H1 (cell line): ENCODE measurements at regions not wholly inside any gene's neighbourhood (a gene's known extent, or its start where the extent isn't known, plus 50 kb on each side); places are given as distances from the start of the nearest gene placed in this dataset.

ENCODE experiments used
- CTCF ChIA-PET: fragments of 300-600 bp; sonication (Branson Sonifier 250); formaldehyde crosslinking; loops from one replicate; lab custom pipeline; 2021; ENCODE audit not compliant: partially characterized antibody; lab: Charles Lee
- POLR2A ChIA-PET: fragments of 300-600 bp; sonication (Branson Sonifier 250); formaldehyde crosslinking; loops from one replicate; lab custom pipeline; 2021; ENCODE audit warnings: inconsistent platforms; ENCODE audit not compliant: partially characterized antibody; lab: Charles Lee
- DNase-seq, 2 experiments: peaks; one replicate each; pipeline versions ENCODE4 v3.0.0 to v3.0.0-alpha.2; 2010 to 2022; ENCODE audit warnings: low spot score in 2 of 2, low read depth in 1 of 2, mixed read lengths in 1 of 2
- FAIRE-seq: peaks from 2 replicates; lab custom pipeline; 2011; peaks lifted over from hg19 to GRCh38; lab: Jason Lieb, UNC
- H2AFZ ChIP-seq: 2 replicates; pipeline ENCODE4 v1.8.1; 2012; ENCODE audit warnings: low read length, inconsistent platforms
- H2AK5ac ChIP-seq: 2 replicates; pipeline ENCODE4 v1.6.1; 2013; ENCODE audit warnings: low read depth, low read length
- H2BK120ac ChIP-seq: replicated peaks from 2 replicates; pipeline ENCODE3; 2013; ENCODE audit warnings: low read depth, low read length, inconsistent platforms
- H2BK12ac ChIP-seq: 2 replicates; pipeline ENCODE4 v1.6.1; 2013; ENCODE audit warnings: low read depth, low read length
- H2BK15ac ChIP-seq: 2 replicates; pipeline ENCODE4 v1.6.1; 2013; ENCODE audit warnings: low read length
- H2BK20ac ChIP-seq: 2 replicates; pipeline ENCODE4 v1.6.1; 2013; ENCODE audit warnings: low read length
- H2BK5ac ChIP-seq: 2 replicates; pipeline ENCODE4 v1.6.1; 2013; ENCODE audit warnings: low read depth, low read length
- H3K14ac ChIP-seq: 2 replicates; pipeline ENCODE4 v1.6.1; 2013; ENCODE audit warnings: inconsistent platforms; ENCODE audit not compliant: insufficient read length
- H3K18ac ChIP-seq: 2 replicates; pipeline ENCODE4 v1.6.1; 2013; ENCODE audit warnings: low read length; ENCODE audit errors: extremely low read depth
- H3K23ac ChIP-seq: 2 replicates; pipeline ENCODE4 v1.6.1; 2013; ENCODE audit warnings: inconsistent platforms; ENCODE audit not compliant: insufficient read length
- H3K23me2 ChIP-seq: 2 replicates; pipeline ENCODE4 v1.6.1; 2013; ENCODE audit warnings: low read depth, low read length
- H3K27ac ChIP-seq: 2 replicates; pipeline ENCODE4 v1.6.1; 2011; ENCODE audit warnings: low read depth, low read length, inconsistent platforms
- H3K27me3 ChIP-seq, 4 experiments: replicated peaks in 1 of 4; 1 replicate in 1 of 4; 2 replicates in 3 of 4; pipeline versions ENCODE4 v1.6.1 to v1.8.1; 2011 to 2013; ENCODE audit warnings: low read length in 3 of 4, mild to moderate bottlenecking in 3 of 4, inconsistent platforms in 2 of 4, mixed read lengths in 2 of 4, moderate library complexity in 1 of 4; ENCODE audit not compliant: control insufficient read depth in 3 of 4, insufficient read depth in 3 of 4; ENCODE audit errors: extremely low read depth in 1 of 4
- H3K36me3 ChIP-seq, 4 experiments: 2 replicates each; pipeline versions ENCODE4 v1.6.1 to v1.8.1; 2011 to 2013; ENCODE audit warnings: mild to moderate bottlenecking in 4 of 4, low read length in 3 of 4, moderate library complexity in 2 of 4, control low read depth in 1 of 4, inconsistent platforms in 1 of 4; ENCODE audit not compliant: insufficient read depth in 4 of 4, control insufficient read depth in 2 of 4
- H3K4ac ChIP-seq: replicated peaks from 2 replicates; pipeline ENCODE3; 2013; ENCODE audit warnings: low read length, low read depth, mixed read lengths, inconsistent platforms; ENCODE audit not compliant: insufficient read length
- H3K4me1 ChIP-seq, 4 experiments: replicated peaks in 1 of 4; 1 replicate in 1 of 4; 2 replicates in 3 of 4; pipeline versions ENCODE4 v1.6.1 to v1.8.1; 2011 to 2013; ENCODE audit warnings: low read length in 3 of 4, inconsistent platforms in 2 of 4, mixed read lengths in 1 of 4; ENCODE audit not compliant: insufficient read depth in 4 of 4, control insufficient read depth in 3 of 4
- H3K4me2 ChIP-seq, 2 experiments: 2 replicates each; pipeline versions ENCODE4 v1.6.1 to v1.8.1; 2011 to 2013; ENCODE audit warnings: low read depth in 2 of 2, low read length in 2 of 2, control low read depth in 1 of 2, inconsistent platforms in 1 of 2, mild to moderate bottlenecking in 1 of 2; ENCODE audit not compliant: insufficient read depth in 1 of 2
- H3K4me3 ChIP-seq, 4 experiments: fragments of 200-600, 300-600 bp in 1 of 4; sonication (generic), shearing (Covaris generic), sonication (Bioruptor Twin) in 1 of 4; 2 replicates each; pipeline versions ENCODE4 v1.5.1 to v1.8.1; 2011 to 2016; ENCODE audit warnings: low read length in 4 of 4, low read depth in 3 of 4, control low read depth in 2 of 4, inconsistent platforms in 2 of 4, mild to moderate bottlenecking in 2 of 4, mixed read lengths in 1 of 4, moderate library complexity in 1 of 4; ENCODE audit not compliant: insufficient read depth in 2 of 4; ENCODE audit errors: extremely low read depth in 1 of 4
- H3K56ac ChIP-seq: replicated peaks from 2 replicates; pipeline ENCODE3; 2013; ENCODE audit warnings: low read depth, mild to moderate bottlenecking, mixed read lengths, low read length, inconsistent platforms; ENCODE audit not compliant: insufficient read length
- H3K79me1 ChIP-seq: 2 replicates; pipeline ENCODE4 v1.6.1; 2013; ENCODE audit warnings: low read depth, low read length, control low read depth
- H3K79me2 ChIP-seq, 2 experiments: 2 replicates each; pipeline versions ENCODE4 v1.6.1 to v1.8.1; 2012 to 2013; ENCODE audit warnings: low read length in 2 of 2, mild to moderate bottlenecking in 2 of 2, inconsistent platforms in 1 of 2; ENCODE audit not compliant: insufficient read depth in 2 of 2, control insufficient read depth in 1 of 2
- H3K9ac ChIP-seq, 4 experiments: replicated peaks in 1 of 4; 1 replicate in 1 of 4; 2 replicates in 3 of 4; pipeline versions ENCODE4 v1.6.1 to v1.8.1; 2011 to 2013; ENCODE audit warnings: low read depth in 3 of 4, low read length in 3 of 4, control low read depth in 2 of 4, mild to moderate bottlenecking in 2 of 4, moderate library complexity in 2 of 4, inconsistent platforms in 1 of 4; ENCODE audit errors: extremely low read depth in 1 of 4
- H3K9me3 ChIP-seq, 2 experiments: 2 replicates each; pipeline versions ENCODE4 v1.6.1 to v1.8.1; 2012 to 2013; ENCODE audit warnings: mild to moderate bottlenecking in 2 of 2, moderate library complexity in 2 of 2, control low read depth in 1 of 2, inconsistent platforms in 1 of 2, low read depth in 1 of 2, low read length in 1 of 2, mixed read lengths in 1 of 2; ENCODE audit not compliant: insufficient read depth in 2 of 2
- H4K20me1 ChIP-seq, 2 experiments: replicated peaks in 1 of 2; 2 replicates each; pipeline versions ENCODE3 to v1.8.1; 2011 to 2013; ENCODE audit warnings: inconsistent platforms in 2 of 2, low read length in 2 of 2, mild to moderate bottlenecking in 1 of 2; ENCODE audit not compliant: insufficient read depth in 2 of 2, control insufficient read depth in 1 of 2
- H4K5ac ChIP-seq: 2 replicates; pipeline ENCODE4 v1.6.1; 2013; ENCODE audit warnings: low read length, low read depth, mixed read lengths, inconsistent platforms; ENCODE audit not compliant: insufficient read length
- H4K8ac ChIP-seq: 2 replicates; pipeline ENCODE4 v1.8.0; 2013; ENCODE audit warnings: mild to moderate bottlenecking, moderate library complexity, low read length, inconsistent platforms; ENCODE audit not compliant: insufficient read depth; ENCODE audit errors: extremely low read depth
- H4K91ac ChIP-seq: replicated peaks from 2 replicates; pipeline ENCODE3; 2013; ENCODE audit warnings: low read length, mixed read lengths, inconsistent platforms; ENCODE audit not compliant: insufficient read length
- CEBPB ChIP-seq: IDR thresholded peaks from 2 replicates; pipeline ENCODE4 v1.6.1; 2012; ENCODE audit warnings: low read depth, low read length
- PHF8 ChIP-seq: fragments of 200-600 bp; sonication (generic); conservative IDR thresholded peaks from 2 replicates; pipeline ENCODE4 v1.7.1; 2012; ENCODE audit warnings: low read depth, mild to moderate bottlenecking, inconsistent platforms, low read length, moderate library complexity
- RXRA ChIP-seq: IDR thresholded peaks from 2 replicates; pipeline ENCODE4 v1.6.1; 2011; ENCODE audit warnings: low read depth, mild to moderate bottlenecking, low read length, moderate library complexity; ENCODE audit not compliant: insufficient read depth
- SP2 ChIP-seq: IDR thresholded peaks from 2 replicates; pipeline ENCODE4 v1.6.1; 2012; ENCODE audit warnings: mild to moderate bottlenecking, low read length, inconsistent platforms
- TEAD4 ChIP-seq: IDR thresholded peaks from 2 replicates; pipeline ENCODE4 v1.6.1; 2012; ENCODE audit warnings: low read depth, low read length, inconsistent platforms, mixed read lengths
- USF2 ChIP-seq: IDR thresholded peaks from 2 replicates; pipeline ENCODE4 v1.6.1; 2011; ENCODE audit warnings: low read length, improper control_type of control experiment
- ZNF274 ChIP-seq: IDR thresholded peaks from 2 replicates; pipeline ENCODE4 v1.7.0; 2012; ENCODE audit warnings: low read length, borderline replicate concordance; ENCODE audit errors: extremely low read depth
- WGBS, 2 experiments: shearing (Covaris generic) in 1 of 2; methylation state at CpG; one replicate each; pipeline versions ENCODE4 v1.1.6 to v1.1.7; 2013 to 2015; ENCODE audit warnings: low lambda C conversion rate in 2 of 2, mixed read lengths in 2 of 2, inconsistent platforms in 1 of 2, low coverage in 1 of 2, missing lambda C conversion rate in 1 of 2; ENCODE audit not compliant: insufficient replicate concordance in 2 of 2, insufficient coverage in 1 of 2, insufficient read length in 1 of 2; ENCODE audit errors: extremely low coverage in 1 of 2, missing lambda C conversion rate in 1 of 2; 5-methylcytosine and 5-hydroxymethylcytosine counted together
- TF ChIP-seq, protein P1 (sequence below): IDR thresholded peaks from 2 replicates; pipeline ENCODE4 v1.6.1; 2012; ENCODE audit warnings: inconsistent platforms
- TF ChIP-seq, protein P2 (sequence below): IDR thresholded peaks from 2 replicates; pipeline ENCODE4 v1.6.1; 2011; ENCODE audit warnings: low read depth, mild to moderate bottlenecking, low read length; ENCODE audit not compliant: insufficient read depth

- Histone ChIP-seq H3K18ac (no peak overlapping the region), H3K9me3 (peaks cover 7% of the 10 kb centered on the region in 2 experiments; a peak in 3 of 4 replicates), H2BK5ac (no peak overlapping the region), H2AK5ac (no peak overlapping the region), H3K23ac (no peak overlapping the region), H3K9ac (no peak overlapping the region), H3K79me2 (no peaks in the 10 kb centered on the region), H4K91ac (no peak overlapping the region), H3K79me1 (no peaks in the 10 kb centered on the region), H3K36me3 (no peaks in the 10 kb centered on the region), H2BK20ac (no peak overlapping the region), H3K4me2 (no peak overlapping the region), H3K56ac (no peak overlapping the region), H2BK15ac (no peak overlapping the region), H3K14ac (no peak overlapping the region), H4K8ac (no peak overlapping the region), H3K4ac (no peak overlapping the region), H4K20me1 (no peaks in the 10 kb centered on the region), H2AFZ (no peak overlapping the region), H2BK12ac (no peak overlapping the region), H3K23me2 (no peaks in the 10 kb centered on the region), H3K27me3 (no peaks in the 10 kb centered on the region; a peak in 2 of 7 replicates), H3K4me1 (no peaks in the 10 kb centered on the region; a peak in 1 of 7 replicates), H3K4me3 (no peak overlapping the region), H2BK120ac (no peak overlapping the region), H4K5ac (no peak overlapping the region), H3K27ac (no peak overlapping the region)
- 83% methylated on average over 9 of the region's 9 CpGs; no CpG with 5 or more reads in 1 of the 2 experiments for WGBS, 2 experiments
- TF ChIP-seq TEAD4 (no peak), SP2 (no peak), USF2 (no peak), CEBPB (no peak), ZNF274 (no peak), PHF8 (no peak), RXRA (no peak)
- TF ChIP-seq, protein P1, sequence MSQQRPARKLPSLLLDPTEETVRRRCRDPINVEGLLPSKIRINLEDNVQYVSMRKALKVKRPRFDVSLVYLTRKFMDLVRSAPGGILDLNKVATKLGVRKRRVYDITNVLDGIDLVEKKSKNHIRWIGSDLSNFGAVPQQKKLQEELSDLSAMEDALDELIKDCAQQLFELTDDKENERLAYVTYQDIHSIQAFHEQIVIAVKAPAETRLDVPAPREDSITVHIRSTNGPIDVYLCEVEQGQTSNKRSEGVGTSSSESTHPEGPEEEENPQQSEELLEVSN, result no peak
- TF ChIP-seq, protein P2, sequence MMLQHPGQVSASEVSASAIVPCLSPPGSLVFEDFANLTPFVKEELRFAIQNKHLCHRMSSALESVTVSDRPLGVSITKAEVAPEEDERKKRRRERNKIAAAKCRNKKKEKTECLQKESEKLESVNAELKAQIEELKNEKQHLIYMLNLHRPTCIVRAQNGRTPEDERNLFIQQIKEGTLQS, result no peak
- FAIRE-seq (no peak), DNase-seq (no peak)
- POLR2A ChIA-PET, result no interaction called here
- CTCF ChIA-PET, result interaction anchor here (0.6 to 9.1 kb wide), 6 partner anchors 58 to 346 kb away, joined by 3 to 140 read pairs (median 6); no protein-coding TSS in a partner anchor
Observed at GRCh38 chr20:22680031-22680740, 95.8 kb upstream of the FOXA2 start.
